GM18507 (cell line): ENCODE measurements at regions not wholly inside any gene's neighbourhood (a gene's known extent, or its start where the extent isn't known, plus 50 kb on each side); places are given as distances from the start of the nearest gene placed in this dataset.
"Not testable (repeated sequence)": the region's sequence is repeated elsewhere in the genome, so short reads cannot be mapped to it uniquely, and the experiment has no call there.

Experiments used
- DNase-seq: peaks from one replicate; pipeline ENCODE4 v3.0.0; 2011; ENCODE audit warnings: low read depth; ENCODE audit not compliant: insufficient read length; ENCODE audit errors: extremely low spot score
- FAIRE-seq: peaks from 2 replicates; lab custom pipeline; 2011; peaks lifted over from hg19 to GRCh38; lab: Jason Lieb, UNC

- DNase-seq: no peak
- FAIRE-seq: no peak
Observed at GRCh38 chr4:20017070-20017776, 234.5 kb upstream of the SLIT2 start.

- DNase-seq (no peak), FAIRE-seq (no peak)
Observed at GRCh38 chr4:20015636-20016224, 236.0 kb upstream of the SLIT2 start.

GRCh38 chr4:20003836-20004558 lies 247.7 kb upstream of the SLIT2 start:
- FAIRE-seq, DNase-seq: not testable (repeated sequence)

GRCh38 chr4:19999775-20000414 lies 251.8 kb upstream of the SLIT2 start:
- DNase-seq: no peak
- FAIRE-seq: no peak

GRCh38 chr4:19999276-19999675 lies 252.4 kb upstream of the SLIT2 start:
- no peak for FAIRE-seq

GRCh38 chr4:19993242-19993641 lies 258.5 kb upstream of the SLIT2 start:
- no peak for FAIRE-seq
- DNase-seq: no peak

More at GRCh38 chr4:19999276-19999675, 252.4 kb upstream of the SLIT2 start:
- no peak for DNase-seq

- DNase-seq: no peak
- FAIRE-seq: no peak
Observed at GRCh38 chr4:19992471-19993093, 259.1 kb upstream of the SLIT2 start.

- no peak for DNase-seq
- no peak for FAIRE-seq
Observed at GRCh38 chr4:19987746-19988145, 264.0 kb upstream of the SLIT2 start.

GRCh38 chr4:19983072-19983471 lies 268.6 kb upstream of the SLIT2 start:
- FAIRE-seq (no peak), DNase-seq (no peak)

- FAIRE-seq (no peak), DNase-seq (no peak)
Observed at GRCh38 chr4:19982556-19982955, 269.1 kb upstream of the SLIT2 start.

- DNase-seq (no peak), FAIRE-seq (no peak)
Observed at GRCh38 chr4:19971829-19972228, 279.9 kb upstream of the SLIT2 start.

GRCh38 chr4:19969492-19969891 lies 282.2 kb upstream of the SLIT2 start:
- FAIRE-seq (no peak), DNase-seq (no peak)

- no peak for DNase-seq
- FAIRE-seq: no peak
Observed at GRCh38 chr4:19961091-19961490, 290.6 kb upstream of the SLIT2 start.

- FAIRE-seq: no peak
- no peak for DNase-seq
Observed at GRCh38 chr4:19958848-19959247, 292.9 kb upstream of the SLIT2 start.

GRCh38 chr4:19947349-19947748 lies 304.4 kb upstream of the SLIT2 start:
- no peak for FAIRE-seq
- no peak for DNase-seq

- no peak for DNase-seq
- no peak for FAIRE-seq
Observed at GRCh38 chr4:19945979-19946380, 305.7 kb upstream of the SLIT2 start.

- no peak for FAIRE-seq
Observed at GRCh38 chr4:19945501-19945900, 306.2 kb upstream of the SLIT2 start.

GRCh38 chr4:19944806-19945205 lies 306.9 kb upstream of the SLIT2 start:
- FAIRE-seq (no peak), DNase-seq (no peak)

More at GRCh38 chr4:19945501-19945900, 306.2 kb upstream of the SLIT2 start:
- DNase-seq: no peak

- no peak for FAIRE-seq
Observed at GRCh38 chr4:19944251-19944650, 307.5 kb upstream of the SLIT2 start.

GRCh38 chr4:19941434-19941833 lies 310.3 kb upstream of the SLIT2 start:
- DNase-seq: no peak
- no peak for FAIRE-seq

More at GRCh38 chr4:19944251-19944650, 307.5 kb upstream of the SLIT2 start:
- no peak for DNase-seq
